ENCODE measurements at regions not wholly inside any gene's neighbourhood (a gene's known extent, or its start where the extent isn't known, plus 50 kb on each side); places are given as distances from the start of the nearest gene placed in this dataset.

- Histone ChIP-seq H3K4me2 (ENCODE audit: low read length) (no peak overlapping the region), H3K9ac (ENCODE audit: low read length) (no peak overlapping the region), H3K36me3 (ENCODE audit: insufficient read depth, low read length) (no peaks in the 10 kb centered on the region), H3F3A (ENCODE audit: insufficient read depth, low read length, poor library complexity, severe bottlenecking) (no peaks in the 10 kb centered on the region), H2AFZ (ENCODE audit: low read depth, low read length) (no peak overlapping the region), H3K9me2 (ENCODE audit: insufficient read depth, low read length) (no peaks in the 10 kb centered on the region), H3K9me3 (ENCODE audit: low read length) (no peaks in the 10 kb centered on the region), H3K4me3 (ENCODE audit: low read length) (no peak overlapping the region), H3K27me3 (ENCODE audit: insufficient read depth, low read depth, low read length) (no peaks in the 10 kb centered on the region), H3K27ac (ENCODE audit: low read length) (no peak overlapping the region), H3K79me2 (replicated peaks; ENCODE audit: insufficient read depth, low read length) (no peaks in the 10 kb centered on the region), H4K20me1 (ENCODE audit: insufficient read depth) (no peaks in the 10 kb centered on the region)
- no peak for TF ChIP-seq MXI1 (conservative IDR thresholded peaks at IDR 0.05; ENCODE audit: poor library complexity, severe bottlenecking)
- no peak for TF ChIP-seq POLR2AphosphoS5 (IDR thresholded peaks at IDR 0.05)
- no peak for TF ChIP-seq REST (IDR thresholded peaks at IDR 0.05; ENCODE audit: borderline replicate concordance)
- no peak for TF ChIP-seq EZH2 (IDR thresholded peaks at IDR 0.05; ENCODE audit: borderline replicate concordance, insufficient read depth, low read length, poor library complexity, severe bottlenecking)
- TF ChIP-seq CTCF (IDR thresholded peaks at IDR 0.05; ENCODE audit: poor library complexity, severe bottlenecking) = no peak
- no peak for TF ChIP-seq EP300 (conservative IDR thresholded peaks at IDR 0.05; ENCODE audit: poor library complexity, severe bottlenecking)
- TF ChIP-seq RAD21 (conservative IDR thresholded peaks at IDR 0.05) = no peak
- TF ChIP-seq TAF1 (IDR thresholded peaks at IDR 0.05; ENCODE audit: low read depth) = no peak
- no peak for TF ChIP-seq SMC3 (conservative IDR thresholded peaks at IDR 0.05; ENCODE audit: poor library complexity)
These were observed 95.1 kb upstream of the PPP2R2D start for GRCh38 chr10:131805696-131806095.

- no peaks in the 10 kb centered on the region for H4K20me1 ChIP-seq (ENCODE audit: insufficient read depth)
- no peak for TF ChIP-seq SMC3 (conservative IDR thresholded peaks at IDR 0.05; ENCODE audit: poor library complexity)
- no peak for TF ChIP-seq RAD21 (conservative IDR thresholded peaks at IDR 0.05)
- TF ChIP-seq TAF1 (IDR thresholded peaks at IDR 0.05; ENCODE audit: low read depth) = no peak
- TF ChIP-seq POLR2AphosphoS5 (IDR thresholded peaks at IDR 0.05) = no peak
- no peak overlapping the region for H2AFZ ChIP-seq (ENCODE audit: low read depth, low read length)
- H3K9me2 ChIP-seq (ENCODE audit: insufficient read depth, low read length) = no peaks in the 10 kb centered on the region
- H3K27me3 ChIP-seq (ENCODE audit: insufficient read depth, low read depth, low read length) = no peaks in the 10 kb centered on the region
- no peaks in the 10 kb centered on the region for H3F3A ChIP-seq (ENCODE audit: insufficient read depth, low read length, poor library complexity, severe bottlenecking)
- no peaks in the 10 kb centered on the region for H3K9me3 ChIP-seq (ENCODE audit: low read length)
- no peak overlapping the region for H3K4me2 ChIP-seq (ENCODE audit: low read length)
- H3K27ac ChIP-seq (ENCODE audit: low read length) = no peak overlapping the region
- no peak overlapping the region for H3K9ac ChIP-seq (ENCODE audit: low read length)
- H3K4me3 ChIP-seq (ENCODE audit: low read length) = no peak overlapping the region
- no peaks in the 10 kb centered on the region for H3K79me2 ChIP-seq (replicated peaks; ENCODE audit: insufficient read depth, low read length)
- H3K36me3 ChIP-seq (ENCODE audit: insufficient read depth, low read length) = no peaks in the 10 kb centered on the region
These were observed 94.7 kb upstream of the PPP2R2D start for GRCh38 chr10:131806146-131806545.
